ENCODE measurements at regions not wholly inside any gene's neighbourhood (a gene's known extent, or its start where the extent isn't known, plus 50 kb on each side); places are given as distances from the start of the nearest gene placed in this dataset.

GRCh38 chr11:105229761-105230160, 90.2 kb upstream of the CARD18 start:
- Histone ChIP-seq H3K4me1 (ENCODE audit: insufficient read depth, poor library complexity, severe bottlenecking) (peaks cover 3% of the 10 kb centered on the region), H3K27me3 (ENCODE audit: insufficient read depth, poor library complexity, severe bottlenecking) (no peaks in the 10 kb centered on the region), H3K27ac (ENCODE audit: poor library complexity, severe bottlenecking) (no peak overlapping the region), H3K4me3 (ENCODE audit: severe bottlenecking) (no peak overlapping the region), H3K36me3 (ENCODE audit: low read depth) (no peaks in the 10 kb centered on the region), H3K9me3 (ENCODE audit: severe bottlenecking) (no peaks in the 10 kb centered on the region)
- no peak for TF ChIP-seq CTCF (IDR thresholded peaks at IDR 0.05; ENCODE audit: poor library complexity, severe bottlenecking)
- ATAC-seq (ENCODE audit: low read depth) (no peak), DNase-seq (ENCODE audit: low spot score) (no peak)

- no peak overlapping the region for H3K4me3 ChIP-seq (ENCODE audit: severe bottlenecking)
- no peaks in the 10 kb centered on the region for H3K9me3 ChIP-seq (ENCODE audit: severe bottlenecking)
- no peaks in the 10 kb centered on the region for H3K27me3 ChIP-seq (ENCODE audit: insufficient read depth, poor library complexity, severe bottlenecking)
- no peak overlapping the region for H3K27ac ChIP-seq (ENCODE audit: poor library complexity, severe bottlenecking)
- no peak for ATAC-seq (ENCODE audit: low read depth)
- H3K36me3 ChIP-seq (ENCODE audit: low read depth): no peaks in the 10 kb centered on the region
- peaks cover 3% of the 10 kb centered on the region for H3K4me1 ChIP-seq (ENCODE audit: insufficient read depth, poor library complexity, severe bottlenecking)
- DNase-seq (ENCODE audit: low spot score): no peak
- no peak for TF ChIP-seq CTCF (IDR thresholded peaks at IDR 0.05; ENCODE audit: poor library complexity, severe bottlenecking)
Measured at GRCh38 chr11:105229257-105229656, 89.7 kb upstream of the CARD18 start.

GRCh38 chr11:105227363-105227762, 87.8 kb upstream of the CARD18 start:
- peaks cover 3% of the 10 kb centered on the region for H3K4me1 ChIP-seq (ENCODE audit: insufficient read depth, poor library complexity, severe bottlenecking)
- no peaks in the 10 kb centered on the region for H3K27me3 ChIP-seq (ENCODE audit: insufficient read depth, poor library complexity, severe bottlenecking)
- peaks cover 2% of the 10 kb centered on the region for H3K9me3 ChIP-seq (ENCODE audit: severe bottlenecking)
- no peak for DNase-seq (ENCODE audit: low spot score)
- no peak for TF ChIP-seq CTCF (IDR thresholded peaks at IDR 0.05; ENCODE audit: poor library complexity, severe bottlenecking)
- no peak overlapping the region for H3K4me3 ChIP-seq (ENCODE audit: severe bottlenecking)
- ATAC-seq (ENCODE audit: low read depth): no peak
- H3K27ac ChIP-seq (ENCODE audit: poor library complexity, severe bottlenecking): no peak overlapping the region
- H3K36me3 ChIP-seq (ENCODE audit: low read depth): no peaks in the 10 kb centered on the region

- H3K4me3 ChIP-seq (ENCODE audit: severe bottlenecking): no peak overlapping the region
- H3K27ac ChIP-seq (ENCODE audit: poor library complexity, severe bottlenecking): no peak overlapping the region
- peaks cover 3% of the 10 kb centered on the region for H3K4me1 ChIP-seq (ENCODE audit: insufficient read depth, poor library complexity, severe bottlenecking)
- ATAC-seq (ENCODE audit: low read depth): no peak
- peaks cover 2% of the 10 kb centered on the region for H3K9me3 ChIP-seq (ENCODE audit: severe bottlenecking)
- H3K27me3 ChIP-seq (ENCODE audit: insufficient read depth, poor library complexity, severe bottlenecking): no peaks in the 10 kb centered on the region
- no peak for DNase-seq (ENCODE audit: low spot score)
- no peaks in the 10 kb centered on the region for H3K36me3 ChIP-seq (ENCODE audit: low read depth)
- TF ChIP-seq CTCF (IDR thresholded peaks at IDR 0.05; ENCODE audit: poor library complexity, severe bottlenecking): no peak
Measured at GRCh38 chr11:105226766-105227165, 87.2 kb upstream of the CARD18 start.

- peaks cover 2% of the 10 kb centered on the region for H3K9me3 ChIP-seq (ENCODE audit: severe bottlenecking)
- H3K27me3 ChIP-seq (ENCODE audit: insufficient read depth, poor library complexity, severe bottlenecking): no peaks in the 10 kb centered on the region
- H3K27ac ChIP-seq (ENCODE audit: poor library complexity, severe bottlenecking): no peak overlapping the region
- H3K36me3 ChIP-seq (ENCODE audit: low read depth): no peaks in the 10 kb centered on the region
- peaks cover 3% of the 10 kb centered on the region for H3K4me1 ChIP-seq (ENCODE audit: insufficient read depth, poor library complexity, severe bottlenecking)
- DNase-seq (ENCODE audit: low spot score): no peak
- no peak for TF ChIP-seq CTCF (IDR thresholded peaks at IDR 0.05; ENCODE audit: poor library complexity, severe bottlenecking)
- ATAC-seq (ENCODE audit: low read depth): no peak
- no peak overlapping the region for H3K4me3 ChIP-seq (ENCODE audit: severe bottlenecking)
Measured at GRCh38 chr11:105226091-105226490, 86.5 kb upstream of the CARD18 start.
